Liver (tissue), 8 donors: ENCODE measurements at regions not wholly inside any gene's neighbourhood (a gene's known extent, or its start where the extent isn't known, plus 50 kb on each side); places are given as distances from the start of the nearest gene placed in this dataset.

ENCODE experiments used
- DNase-seq: peaks from one replicate; pipeline ENCODE4 v3.0.0-alpha.2; 2017; ENCODE audit warnings: low spot score
- H3K27ac ChIP-seq, 2 donors: one replicate each; pipeline ENCODE4 v1.7.0; 2013; ENCODE audit warnings: inconsistent platforms in 2 of 2, low read length in 2 of 2, control low read depth in 1 of 2, low read depth in 1 of 2, mild to moderate bottlenecking in 1 of 2
- H3K27me3 ChIP-seq, 4 donors: one replicate each; pipeline versions ENCODE4 v1.6.1 to v1.7.0; 2013; ENCODE audit warnings: low read length in 3 of 4, inconsistent platforms in 1 of 4, mild to moderate bottlenecking in 1 of 4, moderate library complexity in 1 of 4; ENCODE audit not compliant: control insufficient read depth in 4 of 4, insufficient read depth in 4 of 4
- H3K36me3 ChIP-seq, 4 donors: one replicate each; pipeline versions ENCODE4 v1.6.1 to v1.7.0; 2013; ENCODE audit warnings: low read length in 3 of 4, mild to moderate bottlenecking in 3 of 4, low read depth in 1 of 4, moderate library complexity in 1 of 4; ENCODE audit not compliant: control insufficient read depth in 4 of 4, insufficient read depth in 3 of 4
- H3K4me1 ChIP-seq, 4 donors: one replicate each; pipeline versions ENCODE4 v1.6.1 to v1.7.0; 2013; ENCODE audit warnings: low read length in 3 of 4, mild to moderate bottlenecking in 3 of 4, moderate library complexity in 1 of 4; ENCODE audit not compliant: control insufficient read depth in 4 of 4, insufficient read depth in 4 of 4
- H3K4me3 ChIP-seq, 3 donors: one replicate each; pipeline versions ENCODE4 v1.6.1 to v1.7.0; 2013; ENCODE audit warnings: low read length in 3 of 3, control low read depth in 1 of 3, low read depth in 1 of 3, mild to moderate bottlenecking in 1 of 3
- H3K9ac ChIP-seq, 2 donors: one replicate each; pipeline ENCODE4 v1.7.0; 2013; ENCODE audit warnings: low read length in 2 of 2, mild to moderate bottlenecking in 2 of 2, moderate library complexity in 2 of 2, control low read depth in 1 of 2, low read depth in 1 of 2
- H3K9me3 ChIP-seq, 4 donors: one replicate each; pipeline versions ENCODE4 v1.6.1 to v1.7.0; 2013; ENCODE audit warnings: low read length in 3 of 4; ENCODE audit not compliant: control insufficient read depth in 4 of 4
- EGR1 ChIP-seq, 2 donors: IDR thresholded peaks; 2 replicates each; pipeline ENCODE4 v1.6.1; 2016 to 2018; ENCODE audit warnings: antibody characterized with exemption in 2 of 2, low read depth in 2 of 2
- FOXA1 ChIP-seq: IDR thresholded peaks from 2 replicates; pipeline ENCODE4 v1.6.1; 2016; ENCODE audit warnings: antibody characterized with exemption
- FOXA2 ChIP-seq: IDR thresholded peaks from 2 replicates; pipeline ENCODE4 v1.6.1; 2016; ENCODE audit warnings: antibody characterized with exemption
- GABPA ChIP-seq, 2 donors: IDR thresholded peaks in 1 of 2; conservative IDR thresholded peaks in 1 of 2; 2 replicates each; pipeline ENCODE4 v1.6.1; 2016; ENCODE audit warnings: antibody characterized with exemption in 2 of 2, mild to moderate bottlenecking in 1 of 2, moderate library complexity in 1 of 2
- HNF4A ChIP-seq, 2 donors: conservative IDR thresholded peaks; 2 replicates each; pipeline ENCODE4 v1.6.1; 2016; ENCODE audit warnings: antibody characterized with exemption in 2 of 2, mild to moderate bottlenecking in 2 of 2
- HNF4G ChIP-seq: IDR thresholded peaks from 2 replicates; pipeline ENCODE4 v1.6.1; 2016; ENCODE audit warnings: antibody characterized with exemption
- RAD21 ChIP-seq, 2 donors: IDR thresholded peaks; 2 replicates each; pipeline ENCODE4 v1.6.1; 2016; ENCODE audit warnings: antibody characterized with exemption in 2 of 2, mild to moderate bottlenecking in 2 of 2
- RXRA ChIP-seq, 2 donors: IDR thresholded peaks; 2 replicates each; pipeline ENCODE4 v1.6.1; 2017 to 2018; ENCODE audit warnings: antibody characterized with exemption in 2 of 2, mild to moderate bottlenecking in 1 of 2
- SP1 ChIP-seq: IDR thresholded peaks from 2 replicates; pipeline ENCODE4 v1.6.1; 2018; ENCODE audit warnings: antibody characterized with exemption, mild to moderate bottlenecking
- TAF1 ChIP-seq: conservative IDR thresholded peaks from 2 replicates; pipeline ENCODE4 v1.6.1; 2016; ENCODE audit warnings: antibody characterized with exemption, mild to moderate bottlenecking
- WGBS: extraction: QIAGEN DNeasy Blood & Tissue Kit; methylation state at CpG from one replicate; pipeline ENCODE4 v1.1.7; 2013; 5-methylcytosine and 5-hydroxymethylcytosine counted together
- TF ChIP-seq, protein P1 (sequence below): IDR thresholded peaks from 2 replicates; pipeline ENCODE4 v1.6.1; 2016; ENCODE audit warnings: antibody characterized with exemption, mild to moderate bottlenecking
- TF ChIP-seq, protein P2 (sequence below): IDR thresholded peaks from 2 replicates; pipeline ENCODE4 v1.6.1; 2016; ENCODE audit warnings: antibody characterized with exemption
- TF ChIP-seq, protein P3 (sequence below): fragments of 150-350 bp; IDR thresholded peaks from 2 replicates; pipeline ENCODE4 v1.5.1; 2017; ENCODE audit warnings: improper control_type of control experiment, low read depth, low read length; ENCODE audit not compliant: missing input control
- TF ChIP-seq, protein P4 (sequence below): IDR thresholded peaks from 2 replicates; pipeline ENCODE4 v1.6.1; 2016; ENCODE audit warnings: antibody characterized with exemption
- donor health status: healthy.
- donor health status: healthy.
- donor health status: healthy.
- donor health status: healthy.
- donor health status: healthy.

DNA sequence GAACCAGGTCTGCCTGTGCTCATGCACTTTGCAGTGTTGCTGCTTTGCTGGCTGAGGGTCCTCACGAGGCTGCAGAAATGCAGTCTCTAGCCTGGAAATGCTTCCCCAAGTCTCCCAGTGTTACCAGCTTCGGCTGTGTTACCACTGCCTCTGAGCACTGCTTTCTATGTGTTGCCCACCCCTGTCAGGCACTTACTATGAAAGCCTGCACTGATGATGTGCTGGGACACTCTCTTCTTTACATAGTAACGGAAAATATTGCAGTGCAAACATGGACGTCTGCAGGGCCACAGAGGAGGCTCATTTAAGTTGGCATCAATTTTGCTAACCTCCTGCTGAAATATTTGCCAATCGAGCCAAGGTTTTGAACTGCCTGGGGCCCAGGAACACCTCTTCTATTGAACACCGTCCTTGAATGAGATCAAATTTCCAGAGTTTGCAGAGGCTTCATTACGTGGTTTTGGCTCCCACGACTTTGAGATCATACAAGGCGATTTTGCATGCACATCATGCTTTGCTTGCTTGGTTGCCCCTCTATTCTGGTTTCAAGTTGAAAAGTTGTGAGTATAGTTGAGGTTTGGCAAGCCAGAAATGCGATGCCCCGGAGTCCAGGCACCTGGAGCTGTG, 404.7 kb upstream of the PODXL start:
- TF ChIP-seq, protein P1, sequence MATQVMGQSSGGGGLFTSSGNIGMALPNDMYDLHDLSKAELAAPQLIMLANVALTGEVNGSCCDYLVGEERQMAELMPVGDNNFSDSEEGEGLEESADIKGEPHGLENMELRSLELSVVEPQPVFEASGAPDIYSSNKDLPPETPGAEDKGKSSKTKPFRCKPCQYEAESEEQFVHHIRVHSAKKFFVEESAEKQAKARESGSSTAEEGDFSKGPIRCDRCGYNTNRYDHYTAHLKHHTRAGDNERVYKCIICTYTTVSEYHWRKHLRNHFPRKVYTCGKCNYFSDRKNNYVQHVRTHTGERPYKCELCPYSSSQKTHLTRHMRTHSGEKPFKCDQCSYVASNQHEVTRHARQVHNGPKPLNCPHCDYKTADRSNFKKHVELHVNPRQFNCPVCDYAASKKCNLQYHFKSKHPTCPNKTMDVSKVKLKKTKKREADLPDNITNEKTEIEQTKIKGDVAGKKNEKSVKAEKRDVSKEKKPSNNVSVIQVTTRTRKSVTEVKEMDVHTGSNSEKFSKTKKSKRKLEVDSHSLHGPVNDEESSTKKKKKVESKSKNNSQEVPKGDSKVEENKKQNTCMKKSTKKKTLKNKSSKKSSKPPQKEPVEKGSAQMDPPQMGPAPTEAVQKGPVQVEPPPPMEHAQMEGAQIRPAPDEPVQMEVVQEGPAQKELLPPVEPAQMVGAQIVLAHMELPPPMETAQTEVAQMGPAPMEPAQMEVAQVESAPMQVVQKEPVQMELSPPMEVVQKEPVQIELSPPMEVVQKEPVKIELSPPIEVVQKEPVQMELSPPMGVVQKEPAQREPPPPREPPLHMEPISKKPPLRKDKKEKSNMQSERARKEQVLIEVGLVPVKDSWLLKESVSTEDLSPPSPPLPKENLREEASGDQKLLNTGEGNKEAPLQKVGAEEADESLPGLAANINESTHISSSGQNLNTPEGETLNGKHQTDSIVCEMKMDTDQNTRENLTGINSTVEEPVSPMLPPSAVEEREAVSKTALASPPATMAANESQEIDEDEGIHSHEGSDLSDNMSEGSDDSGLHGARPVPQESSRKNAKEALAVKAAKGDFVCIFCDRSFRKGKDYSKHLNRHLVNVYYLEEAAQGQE: no peak
- TF ChIP-seq HNF4G (no peak), FOXA1 (no peak), EGR1 (IDR thresholded peaks at IDR 0.05; ENCODE audit: low read depth in 2 of 2) (no peak), TAF1 (no peak)
- TF ChIP-seq, protein P2, sequence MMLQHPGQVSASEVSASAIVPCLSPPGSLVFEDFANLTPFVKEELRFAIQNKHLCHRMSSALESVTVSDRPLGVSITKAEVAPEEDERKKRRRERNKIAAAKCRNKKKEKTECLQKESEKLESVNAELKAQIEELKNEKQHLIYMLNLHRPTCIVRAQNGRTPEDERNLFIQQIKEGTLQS: no peak
- TF ChIP-seq, protein P3, sequence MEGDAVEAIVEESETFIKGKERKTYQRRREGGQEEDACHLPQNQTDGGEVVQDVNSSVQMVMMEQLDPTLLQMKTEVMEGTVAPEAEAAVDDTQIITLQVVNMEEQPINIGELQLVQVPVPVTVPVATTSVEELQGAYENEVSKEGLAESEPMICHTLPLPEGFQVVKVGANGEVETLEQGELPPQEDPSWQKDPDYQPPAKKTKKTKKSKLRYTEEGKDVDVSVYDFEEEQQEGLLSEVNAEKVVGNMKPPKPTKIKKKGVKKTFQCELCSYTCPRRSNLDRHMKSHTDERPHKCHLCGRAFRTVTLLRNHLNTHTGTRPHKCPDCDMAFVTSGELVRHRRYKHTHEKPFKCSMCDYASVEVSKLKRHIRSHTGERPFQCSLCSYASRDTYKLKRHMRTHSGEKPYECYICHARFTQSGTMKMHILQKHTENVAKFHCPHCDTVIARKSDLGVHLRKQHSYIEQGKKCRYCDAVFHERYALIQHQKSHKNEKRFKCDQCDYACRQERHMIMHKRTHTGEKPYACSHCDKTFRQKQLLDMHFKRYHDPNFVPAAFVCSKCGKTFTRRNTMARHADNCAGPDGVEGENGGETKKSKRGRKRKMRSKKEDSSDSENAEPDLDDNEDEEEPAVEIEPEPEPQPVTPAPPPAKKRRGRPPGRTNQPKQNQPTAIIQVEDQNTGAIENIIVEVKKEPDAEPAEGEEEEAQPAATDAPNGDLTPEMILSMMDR: no peak
- 64% methylated on average over 11 of the region's 11 CpGs for WGBS
- no peak for DNase-seq
- Histone ChIP-seq H3K27me3 (peaks cover 0 to 6% (median 0%) of the 10 kb centered on the region in 4 donors), H3K9me3 (no peaks in the 10 kb centered on the region), H3K36me3 (no peaks in the 10 kb centered on the region), H3K9ac (no peak overlapping the region), H3K27ac (no peak overlapping the region), H3K4me1 (no peaks in the 10 kb centered on the region), H3K4me3 (no peak overlapping the region)

DNA sequence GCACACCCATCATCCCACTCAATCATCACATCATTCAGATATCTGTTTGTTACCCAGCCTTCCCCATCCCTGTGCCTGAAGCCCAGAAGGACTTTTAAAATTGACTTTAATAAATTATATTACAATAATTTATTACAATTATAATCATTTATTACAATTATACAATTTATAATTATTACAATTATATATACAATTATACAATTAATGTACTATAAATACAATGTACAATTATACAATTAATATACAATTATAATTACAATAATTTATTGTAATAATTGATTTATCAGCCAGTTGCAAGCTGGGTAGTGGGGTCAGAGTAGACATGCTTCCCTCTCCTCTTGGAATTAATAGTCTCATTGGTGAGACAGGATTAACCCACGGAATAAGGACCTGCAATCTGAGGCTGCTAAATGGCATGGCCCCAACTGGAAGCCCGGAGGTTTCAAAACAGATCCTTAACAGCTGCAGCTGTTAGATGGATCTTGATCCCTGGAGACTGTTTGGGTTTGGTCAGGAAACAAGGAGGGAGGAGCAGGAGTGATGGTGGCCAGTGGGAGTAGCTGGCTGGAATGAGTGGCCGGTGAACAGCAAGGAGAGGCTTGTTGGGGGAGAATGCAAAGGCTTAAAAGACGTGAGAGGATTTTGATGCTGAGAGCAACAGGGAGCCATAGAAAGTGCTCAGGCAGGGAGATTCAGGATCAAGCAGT, 402.8 kb upstream of the PODXL start:
- 46% methylated on average over 4 of the region's 4 CpGs for WGBS
- no peaks in the 10 kb centered on the region for H3K36me3 ChIP-seq
- no peaks in the 10 kb centered on the region for H3K4me1 ChIP-seq
- TF ChIP-seq TAF1 (no peak), RXRA (IDR thresholded peaks at IDR 0.05) (no peak), HNF4A (conservative IDR thresholded peaks at IDR 0.05) (no peak), FOXA2 (no peak), SP1 (no peak), GABPA (IDR thresholded peaks at IDR 0.05 in 1 of 2, conservative IDR thresholded peaks at IDR 0.05 in 1 of 2) (no peak), RAD21 (IDR thresholded peaks at IDR 0.05) (no peak)
- TF ChIP-seq, protein P1: no peak
- TF ChIP-seq, protein P4, sequence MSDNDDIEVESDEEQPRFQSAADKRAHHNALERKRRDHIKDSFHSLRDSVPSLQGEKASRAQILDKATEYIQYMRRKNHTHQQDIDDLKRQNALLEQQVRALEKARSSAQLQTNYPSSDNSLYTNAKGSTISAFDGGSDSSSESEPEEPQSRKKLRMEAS: no peak
- TF ChIP-seq, protein P3: no peak
- peaks cover 0 to 4% (median 0%) of the 10 kb centered on the region in 4 donors for H3K27me3 ChIP-seq
- no peak overlapping the region for H3K4me3 ChIP-seq
- no peak overlapping the region for H3K27ac ChIP-seq
- DNase-seq: no peak
- H3K9ac ChIP-seq: no peak overlapping the region
- H3K9me3 ChIP-seq: no peaks in the 10 kb centered on the region
